Transverse colon (tissue), 4 donors: ENCODE measurements at regions not wholly inside any gene's neighbourhood (a gene's known extent, or its start where the extent isn't known, plus 50 kb on each side); places are given as distances from the start of the nearest gene placed in this dataset.

Experiments
- CTCF ChIP-seq, 5 experiments: fragments of 200-600 bp in 3 of 5; fragments of 450-650 bp in 2 of 5; sonication (generic) in 3 of 5; IDR thresholded peaks; 1 replicate in 2 of 5; 2 replicates in 3 of 5; pipeline ENCODE4 v1.5.1; 2016 to 2017; ENCODE audit warnings: antibody characterized with exemption in 5 of 5, inconsistent platforms in 3 of 5, mild to moderate bottlenecking in 2 of 5, moderate library complexity in 1 of 5
- EP300 ChIP-seq: sonication (generic); formaldehyde crosslinking; IDR thresholded peaks from one replicate; pipeline ENCODE4 v1.6.1; 2017; ENCODE audit warnings: antibody characterized with exemption, low read depth
- POLR2A ChIP-seq: fragments of 450-650 bp; IDR thresholded peaks from one replicate; pipeline ENCODE4 v1.6.1; 2016; ENCODE audit warnings: antibody characterized with exemption, mild to moderate bottlenecking, moderate library complexity
- POLR2AphosphoS5 ChIP-seq, 3 donors: sonication (generic); formaldehyde crosslinking; IDR thresholded peaks; one replicate each; pipeline ENCODE4 v1.6.1; 2016; ENCODE audit warnings: antibody characterized with exemption in 3 of 3

GRCh38 chr12:113604666-113605065 is 133.0 kb upstream of the LHX5 start:
- TF ChIP-seq CTCF (IDR thresholded peaks at IDR 0.05) = no peak
- TF ChIP-seq POLR2AphosphoS5 (IDR thresholded peaks at IDR 0.05) = no peak
- no peak for TF ChIP-seq EP300
- no peak for TF ChIP-seq POLR2A
